H7 (cell line): ENCODE measurements at regions not wholly inside any gene's neighbourhood (a gene's known extent, or its start where the extent isn't known, plus 50 kb on each side); places are given as distances from the start of the nearest gene placed in this dataset.

ENCODE experiments used
- DNase-seq: peaks from one replicate; pipeline ENCODE4 v3.0.0; 2012
- H3K27me3 ChIP-seq: 2 replicates; pipeline ENCODE4 v1.6.0; 2011; ENCODE audit warnings: mild to moderate bottlenecking, low read length; ENCODE audit not compliant: control insufficient read depth, insufficient read depth
- H3K36me3 ChIP-seq: replicated peaks from 2 replicates; pipeline ENCODE4 v1.5.1; 2011; ENCODE audit warnings: low read length; ENCODE audit not compliant: control insufficient read depth, insufficient read depth
- H3K4me3 ChIP-seq: 2 replicates; pipeline ENCODE4 v1.5.1; 2011; ENCODE audit warnings: low read depth, mild to moderate bottlenecking, control low read depth, low read length, moderate library complexity; ENCODE audit not compliant: insufficient read depth

DNA sequence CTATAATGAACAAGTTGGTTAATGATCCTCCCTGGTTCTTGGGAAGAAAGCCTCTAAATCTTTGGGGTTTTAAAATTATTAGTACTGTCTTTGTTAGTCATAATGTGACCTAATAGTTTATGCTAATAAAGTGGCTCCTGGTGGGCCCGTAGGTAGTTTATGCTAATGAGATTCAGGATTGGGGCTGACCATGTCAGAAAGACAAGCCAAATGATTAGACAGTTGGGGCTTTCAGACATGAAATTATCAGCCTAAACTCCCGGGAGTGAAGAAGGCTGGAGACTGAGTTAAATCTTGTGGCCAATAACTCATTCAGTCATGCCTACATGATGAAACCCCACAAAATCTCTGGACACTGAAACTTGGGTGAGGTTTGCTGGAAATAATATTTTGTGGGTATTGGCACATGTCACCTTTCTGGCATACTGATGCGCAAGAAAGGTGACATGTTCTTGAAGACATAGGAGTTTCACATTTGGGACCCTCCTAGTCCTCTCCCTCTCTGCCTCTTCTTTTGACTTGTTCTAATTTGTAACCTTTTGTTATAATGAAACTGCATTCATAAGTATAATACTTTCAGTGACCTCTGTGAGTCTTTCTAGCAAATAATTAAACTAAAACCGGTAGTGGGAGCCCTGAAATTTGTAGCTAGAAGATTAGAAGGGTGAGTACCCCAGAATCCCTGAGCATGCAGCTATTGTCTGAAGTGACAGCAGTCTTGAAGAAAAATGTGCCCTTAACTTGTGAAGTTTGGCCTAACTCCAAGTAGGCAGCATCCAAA is 196.8 kb upstream of the FSTL5 start:
- Histone ChIP-seq H3K27me3 (no peaks in the 10 kb centered on the region), H3K36me3 (no peaks in the 10 kb centered on the region), H3K4me3 (no peak overlapping the region)

GRCh38 chr4:162356181-162356580 is 192.4 kb upstream of the FSTL5 start:
- Histone ChIP-seq H3K27me3 (no peaks in the 10 kb centered on the region), H3K36me3 (no peaks in the 10 kb centered on the region), H3K4me3 (no peak overlapping the region)
- no peak for DNase-seq

More for the DNA sequence above, 196.8 kb upstream of the FSTL5 start:
- DNase-seq: no peak

GRCh38 chr4:162352580-162353107 is 188.8 kb upstream of the FSTL5 start:
- no peaks in the 10 kb centered on the region for H3K36me3 ChIP-seq
- H3K27me3 ChIP-seq: no peaks in the 10 kb centered on the region
- DNase-seq: no peak
- H3K4me3 ChIP-seq: no peak overlapping the region

DNA sequence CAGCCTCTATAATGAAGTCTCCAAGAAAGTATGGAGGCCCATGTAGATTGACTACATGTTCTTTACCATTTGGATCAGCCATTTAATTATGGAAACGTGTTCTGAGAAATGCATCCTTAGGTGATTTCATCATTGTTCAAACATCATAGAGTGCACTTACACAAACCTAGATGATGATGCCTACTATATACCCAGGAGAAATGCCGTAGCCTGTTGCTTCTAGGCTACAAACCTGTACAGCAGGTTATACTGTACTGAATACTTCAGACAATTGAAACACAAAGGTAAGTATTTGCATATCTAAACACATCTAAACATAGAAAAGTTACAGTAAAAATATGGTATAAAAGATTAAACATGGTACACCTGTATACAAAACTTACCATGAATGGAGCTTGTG is 186.5 kb upstream of the FSTL5 start:
- DNase-seq: no peak
- Histone ChIP-seq H3K36me3 (no peaks in the 10 kb centered on the region), H3K4me3 (no peak overlapping the region), H3K27me3 (no peaks in the 10 kb centered on the region)

GRCh38 chr4:162349395-162349794 is 185.6 kb upstream of the FSTL5 start:
- Histone ChIP-seq H3K4me3 (no peak overlapping the region), H3K27me3 (no peaks in the 10 kb centered on the region), H3K36me3 (no peaks in the 10 kb centered on the region)
- no peak for DNase-seq

- H3K27me3 ChIP-seq: no peaks in the 10 kb centered on the region
- no peaks in the 10 kb centered on the region for H3K36me3 ChIP-seq
- H3K4me3 ChIP-seq: no peak overlapping the region
- DNase-seq: no peak
Observed at GRCh38 chr4:162347842-162348213, 184.0 kb upstream of the FSTL5 start.

DNA sequence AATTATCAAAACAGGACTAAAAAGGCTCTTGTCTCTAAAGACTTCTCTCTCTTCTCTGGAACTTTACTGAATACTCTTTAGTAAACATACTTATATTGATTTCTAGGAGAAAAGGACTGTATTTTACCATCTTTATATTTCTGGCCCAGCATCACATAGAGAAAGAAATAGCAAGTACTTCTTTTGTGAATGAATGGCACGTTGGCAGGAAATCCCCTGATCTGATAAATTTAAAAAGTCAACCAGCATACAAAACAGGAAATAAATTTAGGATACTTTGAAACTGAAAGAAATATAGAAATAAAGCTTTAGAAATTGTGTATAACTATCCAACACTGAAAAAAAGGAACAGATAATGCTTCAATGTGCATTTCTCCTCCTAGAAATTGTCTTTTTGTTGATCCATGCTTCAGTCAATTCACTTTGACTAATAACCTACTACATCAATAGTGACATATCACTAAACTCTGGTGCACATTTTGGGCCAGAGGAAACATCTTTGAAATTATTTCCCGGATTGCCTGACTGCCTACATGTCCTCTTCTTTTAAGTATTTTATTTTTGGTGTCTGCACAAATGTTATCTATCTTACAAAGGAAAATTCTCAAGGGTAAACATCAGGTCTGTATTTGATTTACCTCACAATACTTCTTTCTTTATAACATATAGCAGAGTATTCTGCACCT is 183.5 kb upstream of the FSTL5 start:
- no peaks in the 10 kb centered on the region for H3K36me3 ChIP-seq
- no peak overlapping the region for H3K4me3 ChIP-seq
- H3K27me3 ChIP-seq: no peaks in the 10 kb centered on the region
- no peak for DNase-seq

GRCh38 chr4:162343967-162344366 is 180.2 kb upstream of the FSTL5 start:
- Histone ChIP-seq H3K36me3 (no peaks in the 10 kb centered on the region), H3K4me3 (no peak overlapping the region), H3K27me3 (no peaks in the 10 kb centered on the region)
- no peak for DNase-seq

DNA sequence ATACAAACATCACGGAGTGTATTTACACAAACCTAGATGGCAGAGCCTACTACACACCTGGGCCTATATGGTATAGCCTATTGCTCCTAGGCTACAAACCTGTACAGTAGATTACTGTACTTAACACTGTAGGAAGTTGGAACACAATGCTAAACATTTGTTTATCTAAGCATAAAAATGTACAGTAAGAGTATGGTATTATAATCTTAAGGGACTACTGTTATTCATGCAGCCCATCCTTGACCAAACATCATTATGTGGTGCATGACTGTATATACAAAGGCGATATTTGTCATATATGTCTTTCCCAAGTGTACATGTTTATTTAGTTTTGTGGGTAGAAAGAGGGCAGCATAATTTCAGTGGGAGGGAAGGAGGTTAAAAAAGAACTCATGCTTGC is 177.7 kb upstream of the FSTL5 start:
- DNase-seq: no peak
- Histone ChIP-seq H3K27me3 (no peaks in the 10 kb centered on the region), H3K4me3 (no peak overlapping the region), H3K36me3 (no peaks in the 10 kb centered on the region)

- Histone ChIP-seq H3K36me3 (no peaks in the 10 kb centered on the region), H3K4me3 (no peak overlapping the region), H3K27me3 (no peaks in the 10 kb centered on the region)
- DNase-seq: no peak
Observed at GRCh38 chr4:162323919-162324318, 160.1 kb upstream of the FSTL5 start.

- Histone ChIP-seq H3K4me3 (no peak overlapping the region), H3K36me3 (no peaks in the 10 kb centered on the region), H3K27me3 (no peaks in the 10 kb centered on the region)
- no peak for DNase-seq
Observed at GRCh38 chr4:162322054-162322453, 158.3 kb upstream of the FSTL5 start.

DNA sequence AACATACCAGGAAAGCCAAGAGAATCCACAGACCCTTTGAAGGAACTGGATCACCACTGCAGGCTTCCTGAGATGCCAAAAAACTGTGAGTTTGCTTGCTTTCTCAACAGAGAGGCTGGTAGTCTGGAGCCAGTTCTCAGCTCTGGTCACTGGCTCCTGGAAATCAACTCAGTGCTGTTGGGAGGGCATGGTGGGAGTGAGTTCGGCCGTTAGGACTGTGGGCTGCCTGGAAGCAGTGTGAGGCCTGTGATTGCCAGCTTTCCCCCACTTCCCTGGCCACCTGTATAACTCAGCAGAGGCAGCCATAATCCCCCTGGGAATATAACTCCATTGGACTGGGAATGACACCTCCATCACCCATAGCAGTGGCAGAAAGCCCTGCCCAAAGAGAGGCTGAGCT is 122.0 kb upstream of the FSTL5 start:
- Histone ChIP-seq H3K27me3 (no peaks in the 10 kb centered on the region), H3K4me3 (no peak overlapping the region), H3K36me3 (no peaks in the 10 kb centered on the region)
- DNase-seq: no peak

DNA sequence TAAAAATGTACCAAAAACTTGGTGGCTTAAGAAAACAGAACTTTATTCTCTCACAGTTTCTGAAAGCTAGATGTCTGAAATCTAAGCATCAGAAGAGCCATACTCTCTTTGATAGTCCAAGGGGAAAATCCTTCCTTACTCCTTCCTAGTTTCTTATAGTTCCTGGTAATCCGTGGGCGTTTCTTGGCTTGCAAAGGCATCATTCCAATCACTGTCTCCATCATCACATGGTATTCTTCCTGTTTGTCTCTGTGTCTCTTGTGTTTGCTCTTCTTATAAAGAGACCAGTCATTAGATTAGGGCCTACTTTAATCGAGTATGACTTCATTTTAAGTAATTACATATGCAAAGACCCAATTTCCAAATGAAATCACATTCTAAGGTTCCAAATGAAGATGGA is 118.9 kb upstream of the FSTL5 start:
- Histone ChIP-seq H3K36me3 (no peaks in the 10 kb centered on the region), H3K4me3 (no peak overlapping the region), H3K27me3 (no peaks in the 10 kb centered on the region)
- no peak for DNase-seq

DNA sequence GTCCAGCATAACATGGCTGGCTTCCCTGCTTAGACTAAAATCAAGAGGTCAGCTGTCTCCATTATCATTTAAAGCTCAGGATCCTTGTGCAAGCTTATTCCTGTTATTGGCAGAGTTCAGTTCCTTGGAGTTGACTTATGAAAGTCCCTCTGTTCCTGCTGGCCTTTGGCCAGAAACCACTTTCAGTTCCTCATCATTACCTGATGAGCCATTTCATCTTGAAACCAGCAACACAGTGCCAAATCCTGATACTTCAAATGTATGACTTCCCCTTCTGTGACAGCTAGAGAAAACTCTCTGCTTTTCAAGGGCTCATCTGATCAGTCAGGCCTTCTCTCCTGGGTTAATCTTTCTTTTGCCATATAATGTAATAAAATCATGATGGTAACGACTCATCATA is 110.6 kb upstream of the FSTL5 start:
- Histone ChIP-seq H3K4me3 (no peak overlapping the region), H3K36me3 (no peaks in the 10 kb centered on the region), H3K27me3 (no peaks in the 10 kb centered on the region)
- no peak for DNase-seq

DNA sequence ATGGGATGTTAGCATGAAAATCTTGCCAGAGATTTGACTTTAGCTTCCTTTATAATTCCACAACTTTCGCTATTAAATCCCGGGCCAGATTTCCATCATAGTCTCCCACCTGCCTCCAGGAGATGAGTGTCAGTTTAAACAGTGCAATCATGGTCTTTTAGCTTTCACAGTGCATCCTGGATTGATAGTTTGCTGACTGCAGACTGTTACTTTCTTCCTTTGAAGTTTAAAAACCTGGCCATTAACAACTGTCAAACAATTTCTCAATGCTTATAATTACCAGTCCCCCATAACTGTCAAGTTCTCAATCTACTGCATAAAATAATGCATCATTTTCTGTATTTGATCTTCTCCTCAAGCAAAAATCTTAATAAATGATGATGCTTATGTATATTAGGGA is 108.4 kb upstream of the FSTL5 start:
- H3K27me3 ChIP-seq: no peaks in the 10 kb centered on the region
- H3K4me3 ChIP-seq: no peak overlapping the region
- H3K36me3 ChIP-seq: no peaks in the 10 kb centered on the region
- no peak for DNase-seq
